HCT116 (cell line): ENCODE measurements at regions not wholly inside any gene's neighbourhood (a gene's known extent, or its start where the extent isn't known, plus 50 kb on each side); places are given as distances from the start of the nearest gene placed in this dataset.

Source experiments
- ATAC-seq: fragments of 200-7000 bp; cut with Tn5 transposase; 2 replicates; pipeline ENCODE4 v1.9.1; 2020; ENCODE audit warnings: mild to moderate bottlenecking, moderate library complexity
- BruUV-seq: library from RNA; stranded (reverse); fragments of 400-500 nt; replicated peaks from 2 replicates; lab custom pipeline; 2021; lab: Mats Ljungman, UMichigan
- CTCF ChIA-PET: fragments of 300-600 bp; sonication (Branson Sonifier 250); formaldehyde crosslinking; loops from one replicate; lab custom pipeline; 2021; ENCODE audit warnings: antibody characterized with exemption; lab: Charles Lee
- POLR2A ChIA-PET: fragments of 300-600, 350-600 bp; sonication (Branson Sonifier 250); formaldehyde crosslinking; loops from one replicate; lab custom pipeline; 2021; ENCODE audit warnings: antibody characterized with exemption; lab: Charles Lee
- RAD21 ChIA-PET, 2 experiments: fragments of 300-600 bp; sonication (Branson Sonifier 250); formaldehyde crosslinking; loops; one replicate each; lab custom pipeline; 2023; ENCODE audit warnings: low total read pairs in 2 of 2; ENCODE audit not compliant: uncharacterized antibody in 2 of 2, unreplicated experiment in 2 of 2, low non-redundant PET in 1 of 2; lab: Charles Lee
- DNase-seq: peaks from one replicate; pipeline ENCODE4 v3.0.0-alpha.2; 2010; ENCODE audit warnings: low read depth, low spot score
- H2AFZ ChIP-seq: fragments of 200-600 bp; shearing (Covaris generic), sonication (generic); 2 replicates; pipeline ENCODE4 v1.6.1; 2017; ENCODE audit warnings: low read depth, mixed run types, mixed read lengths, antibody characterized with exemption, low read length; ENCODE audit not compliant: poor library complexity, severe bottlenecking
- H3K27ac ChIP-seq: 2 replicates; pipeline ENCODE4 v1.5.1; 2012; ENCODE audit warnings: low read depth, low read length
- H3K27me3 ChIP-seq: fragments of 200-600 bp; sonication (generic); 2 replicates; pipeline ENCODE4 v1.6.1; 2016; ENCODE audit warnings: mixed run types, low read length, mixed read lengths; ENCODE audit not compliant: insufficient read depth
- H3K36me3 ChIP-seq, 2 experiments: fragments of 200-500 bp in 1 of 2; fragments of 200-600 bp in 1 of 2; sonication (Bioruptor generic) in 1 of 2; sonication (generic) in 1 of 2; 2 replicates each; pipeline versions ENCODE4 v1.5.1 to v1.6.1; 2014 to 2016; ENCODE audit warnings: low read length in 2 of 2, inconsistent platforms in 1 of 2, mixed read lengths in 1 of 2, mixed run types in 1 of 2; ENCODE audit not compliant: insufficient read depth in 2 of 2, control insufficient read depth in 1 of 2
- H3K4me1 ChIP-seq, 2 experiments: fragments of 200-600 bp in 1 of 2; sonication (generic) in 1 of 2; 2 replicates each; pipeline versions ENCODE4 v1.5.1 to v1.6.1; 2012 to 2017; ENCODE audit warnings: low read length in 2 of 2, inconsistent platforms in 1 of 2, mild to moderate bottlenecking in 1 of 2, mixed read lengths in 1 of 2, mixed run types in 1 of 2, moderate library complexity in 1 of 2; ENCODE audit not compliant: insufficient read depth in 2 of 2, control insufficient read depth in 1 of 2
- H3K4me2 ChIP-seq: fragments of 200-600 bp; sonication (generic); 2 replicates; pipeline ENCODE4 v1.6.1; 2017; ENCODE audit warnings: mixed run types, low read length, mixed read lengths
- H3K4me3 ChIP-seq, 2 experiments: fragments of 200-600 bp in 1 of 2; sonication (generic) in 1 of 2; replicated peaks in 1 of 2; 2 replicates each; pipeline ENCODE4 v1.5.1; 2011 to 2016; ENCODE audit warnings: low read length in 2 of 2, control low read depth in 1 of 2, low read depth in 1 of 2, mild to moderate bottlenecking in 1 of 2, mixed read lengths in 1 of 2, mixed run types in 1 of 2
- H3K79me2 ChIP-seq: fragments of 200-600 bp; sonication (generic); 2 replicates; pipeline ENCODE4 v1.6.1; 2017; ENCODE audit warnings: mild to moderate bottlenecking, mixed run types, low read length, moderate library complexity, mixed read lengths; ENCODE audit not compliant: insufficient read depth
- H3K9ac ChIP-seq: fragments of 200-600 bp; sonication (generic); 2 replicates; pipeline ENCODE4 v1.6.1; 2016; ENCODE audit warnings: low read length, mixed read lengths
- H3K9me2 ChIP-seq: fragments of 200-600 bp; sonication (generic), shearing (Covaris generic); 2 replicates; pipeline ENCODE4 v1.6.1; 2017; ENCODE audit warnings: mixed run types, mild to moderate bottlenecking, moderate library complexity; ENCODE audit not compliant: insufficient read depth
- H3K9me3 ChIP-seq, 2 experiments: fragments of 200-500 bp in 1 of 2; fragments of 200-600 bp in 1 of 2; sonication (Bioruptor generic) in 1 of 2; sonication (generic) in 1 of 2; 2 replicates each; pipeline ENCODE4 v1.6.1; 2014 to 2017; ENCODE audit warnings: low read length in 2 of 2, mixed read lengths in 2 of 2, inconsistent platforms in 1 of 2, low read depth in 1 of 2, mild to moderate bottlenecking in 1 of 2, mixed run types in 1 of 2, moderate library complexity in 1 of 2; ENCODE audit not compliant: control insufficient read depth in 1 of 2, insufficient read depth in 1 of 2
- H4K20me1 ChIP-seq: fragments of 200-600 bp; sonication (generic), shearing (Covaris generic); 2 replicates; pipeline ENCODE4 v1.6.1; 2017; ENCODE audit warnings: mixed run types, mild to moderate bottlenecking, moderate library complexity; ENCODE audit not compliant: insufficient read depth
- CTCF ChIP-seq, 3 experiments: fragments of 200-600 bp in 1 of 3; sonication (generic) in 1 of 3; IDR thresholded peaks in 2 of 3; conservative IDR thresholded peaks in 1 of 3; 2 replicates each; pipeline ENCODE4 v1.5.1; 2012 to 2017; ENCODE audit warnings: low read depth in 2 of 3, low read length in 2 of 3, antibody characterized with exemption in 1 of 3, borderline replicate concordance in 1 of 3, control low read depth in 1 of 3, mild to moderate bottlenecking in 1 of 3, mixed read lengths in 1 of 3, mixed run types in 1 of 3, moderate library complexity in 1 of 3; ENCODE audit not compliant: insufficient read depth in 1 of 3
- ELF1 ChIP-seq: IDR thresholded peaks from 2 replicates; pipeline ENCODE4 v1.6.1; 2012; ENCODE audit warnings: low read depth, borderline replicate concordance
- EZH2 ChIP-seq: fragments of 200-600 bp; sonication (generic); IDR thresholded peaks from 2 replicates; pipeline ENCODE4 v1.6.1; 2017; ENCODE audit warnings: antibody characterized with exemption, mixed run types
- EZH2phosphoT487 ChIP-seq: fragments of 200-600 bp; IDR thresholded peaks from 2 replicates; pipeline ENCODE4 v1.6.1; 2018; ENCODE audit warnings: antibody characterized with exemption, borderline replicate concordance
- SIN3A ChIP-seq: IDR thresholded peaks from 2 replicates; pipeline ENCODE4 v1.6.1; 2012; ENCODE audit warnings: low read depth
- SP1 ChIP-seq: IDR thresholded peaks from 2 replicates; pipeline ENCODE4 v1.6.1; 2012; ENCODE audit warnings: low read depth
- TCF7L2 ChIP-seq: IDR thresholded peaks from 2 replicates; pipeline ENCODE4 v1.7.0; 2011; ENCODE audit warnings: borderline replicate concordance, inconsistent platforms; ENCODE audit not compliant: insufficient read depth, insufficient read length; ENCODE audit errors: extremely low read depth
- YY1 ChIP-seq: IDR thresholded peaks from 2 replicates; pipeline ENCODE4 v1.6.1; 2011; ENCODE audit warnings: low read length, low read depth, moderate library complexity, mild to moderate bottlenecking; ENCODE audit not compliant: insufficient replicate concordance; ENCODE audit errors: extremely low read depth
- ZBTB33 ChIP-seq: IDR thresholded peaks from 2 replicates; pipeline ENCODE4 v1.6.1; 2011; ENCODE audit warnings: mild to moderate bottlenecking, low read length, moderate library complexity; ENCODE audit not compliant: insufficient replicate concordance; ENCODE audit errors: extremely low read depth
- intact Hi-C: fragments of 100-400 bp; cut with micrococcal nuclease; formaldehyde crosslinking; loops from 2 replicates; pipeline ENCODE4 v1.10.0; 2022

- CTCF ChIA-PET: no interaction called here
- no peaks in the 10 kb centered on the region for H3K79me2 ChIP-seq
- H2AFZ ChIP-seq: no peak overlapping the region
- intact Hi-C loops: no loop called here
- POLR2A ChIA-PET: no interaction called here
- no peaks in the 10 kb centered on the region for H3K9me2 ChIP-seq
- H3K4me1 ChIP-seq: no peaks in the 10 kb centered on the region
- no peak overlapping the region for H3K4me3 ChIP-seq
- H3K9me3 ChIP-seq: no peaks in the 10 kb centered on the region
- H3K36me3 ChIP-seq: no peaks in the 10 kb centered on the region; a peak in 1 of 4 replicates
- RAD21 ChIA-PET: no interaction called here
- no peaks in the 10 kb centered on the region for H4K20me1 ChIP-seq
- BruUV-seq: no TSS peak
- H3K27ac ChIP-seq: no peak overlapping the region
- DNase-seq (no peak), ATAC-seq (no peak)
- TF ChIP-seq SP1 (no peak), EZH2 (no peak), YY1 (no peak), ZBTB33 (no peak), ELF1 (no peak), EZH2phosphoT487 (no peak), TCF7L2 (no peak), CTCF (IDR thresholded peaks at IDR 0.05 in 2 of 3, conservative IDR thresholded peaks at IDR 0.05 in 1 of 3; ENCODE audit: borderline replicate concordance in 1 of 3, insufficient read depth in 1 of 3, low read depth in 2 of 3, low read length in 2 of 3) (no peak), SIN3A (no peak)
- no peaks in the 10 kb centered on the region for H3K27me3 ChIP-seq
- H3K4me2 ChIP-seq: no peak overlapping the region
- no peak overlapping the region for H3K9ac ChIP-seq
These were observed 161.9 kb upstream of the SPATS2L start for GRCh38 chr2:200144571-200144970.
